Ishikawa (cell line): ENCODE measurements at regions not wholly inside any gene's neighbourhood (a gene's known extent, or its start where the extent isn't known, plus 50 kb on each side); places are given as distances from the start of the nearest gene placed in this dataset.

Source experiments
- CEBPB ChIP-seq: IDR thresholded peaks from 2 replicates; pipeline ENCODE4 v1.6.1; 2012
- CREB1 ChIP-seq: IDR thresholded peaks from 2 replicates; pipeline ENCODE4 v1.6.1; 2012; ENCODE audit warnings: low read depth
- EGR1 ChIP-seq: IDR thresholded peaks from 2 replicates; pipeline ENCODE4 v1.6.1; 2012
- EP300 ChIP-seq: IDR thresholded peaks from 2 replicates; pipeline ENCODE4 v1.6.1; 2012; ENCODE audit warnings: borderline replicate concordance
- FOXM1 ChIP-seq: IDR thresholded peaks from 2 replicates; pipeline ENCODE4 v1.6.1; 2012; ENCODE audit warnings: low read depth, borderline replicate concordance
- NFIC ChIP-seq: IDR thresholded peaks from 2 replicates; pipeline ENCODE4 v1.6.1; 2012
- RAD21 ChIP-seq: IDR thresholded peaks from 2 replicates; pipeline ENCODE4 v1.6.1; 2012; ENCODE audit warnings: low read depth
- TAF1 ChIP-seq: IDR thresholded peaks from 2 replicates; pipeline ENCODE4 v1.6.1; 2012; ENCODE audit warnings: low read depth, mild to moderate bottlenecking
- TCF12 ChIP-seq: IDR thresholded peaks from 2 replicates; pipeline ENCODE4 v1.6.1; 2012; ENCODE audit warnings: low read depth
- TEAD4 ChIP-seq: IDR thresholded peaks from 2 replicates; pipeline ENCODE4 v1.6.1; 2012
- USF1 ChIP-seq: IDR thresholded peaks from 2 replicates; pipeline ENCODE4 v1.6.1; 2012
- YY1 ChIP-seq: IDR thresholded peaks from 2 replicates; pipeline ENCODE4 v1.6.1; 2012; ENCODE audit warnings: low read depth
- ZBTB7A ChIP-seq: IDR thresholded peaks from 2 replicates; pipeline ENCODE4 v1.6.1; 2012; ENCODE audit warnings: low read depth
- TF ChIP-seq, protein P1 (sequence below): IDR thresholded peaks from 2 replicates; pipeline ENCODE4 v1.6.1; 2012
- TF ChIP-seq, protein P2 (sequence below): IDR thresholded peaks from 2 replicates; pipeline ENCODE4 v1.6.1; 2012; ENCODE audit warnings: low read depth, mild to moderate bottlenecking

DNA sequence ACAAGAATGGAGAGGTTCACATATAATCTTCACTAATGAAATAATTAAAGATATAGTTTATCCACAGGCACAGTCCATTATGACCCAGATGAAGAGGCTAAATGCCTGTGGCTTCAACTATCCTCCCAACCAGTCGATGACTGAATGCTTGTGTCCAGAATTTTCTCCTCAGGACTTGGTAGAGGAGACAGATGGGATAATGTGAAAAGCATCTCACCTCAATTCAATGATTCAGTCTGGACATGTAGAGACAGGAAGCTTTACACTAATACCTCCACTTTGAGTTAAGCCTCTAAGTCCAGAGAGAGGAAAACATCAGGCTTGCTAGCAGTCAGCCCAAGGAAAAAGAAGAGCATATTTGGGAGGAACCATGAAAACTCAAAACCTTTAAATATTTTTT lies 59.1 kb upstream of the COL1A2 start:
- no peak for TF ChIP-seq EP300
- TF ChIP-seq YY1 = no peak
- TF ChIP-seq, protein P1, sequence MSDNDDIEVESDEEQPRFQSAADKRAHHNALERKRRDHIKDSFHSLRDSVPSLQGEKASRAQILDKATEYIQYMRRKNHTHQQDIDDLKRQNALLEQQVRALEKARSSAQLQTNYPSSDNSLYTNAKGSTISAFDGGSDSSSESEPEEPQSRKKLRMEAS = no peak
- no peak for TF ChIP-seq EGR1

- no peak for TF ChIP-seq YY1
- no peak for TF ChIP-seq TAF1
- TF ChIP-seq CREB1 = no peak
- TF ChIP-seq, protein P1 = no peak
- no peak for TF ChIP-seq ZBTB7A
- no peak for TF ChIP-seq RAD21
- no peak for TF ChIP-seq EP300
- TF ChIP-seq USF1 = no peak
- TF ChIP-seq TCF12 = no peak
- no peak for TF ChIP-seq EGR1
- no peak for TF ChIP-seq CEBPB
- no peak for TF ChIP-seq FOXM1
- no peak for TF ChIP-seq NFIC
Measured at GRCh38 chr7:94336009-94336408, 58.7 kb upstream of the COL1A2 start.

GRCh38 chr7:94338921-94339371 lies 55.7 kb upstream of the COL1A2 start:
- no peak for TF ChIP-seq EP300
- no peak for TF ChIP-seq USF1
- no peak for TF ChIP-seq TAF1
- no peak for TF ChIP-seq CEBPB
- no peak for TF ChIP-seq RAD21
- TF ChIP-seq, protein P2, sequence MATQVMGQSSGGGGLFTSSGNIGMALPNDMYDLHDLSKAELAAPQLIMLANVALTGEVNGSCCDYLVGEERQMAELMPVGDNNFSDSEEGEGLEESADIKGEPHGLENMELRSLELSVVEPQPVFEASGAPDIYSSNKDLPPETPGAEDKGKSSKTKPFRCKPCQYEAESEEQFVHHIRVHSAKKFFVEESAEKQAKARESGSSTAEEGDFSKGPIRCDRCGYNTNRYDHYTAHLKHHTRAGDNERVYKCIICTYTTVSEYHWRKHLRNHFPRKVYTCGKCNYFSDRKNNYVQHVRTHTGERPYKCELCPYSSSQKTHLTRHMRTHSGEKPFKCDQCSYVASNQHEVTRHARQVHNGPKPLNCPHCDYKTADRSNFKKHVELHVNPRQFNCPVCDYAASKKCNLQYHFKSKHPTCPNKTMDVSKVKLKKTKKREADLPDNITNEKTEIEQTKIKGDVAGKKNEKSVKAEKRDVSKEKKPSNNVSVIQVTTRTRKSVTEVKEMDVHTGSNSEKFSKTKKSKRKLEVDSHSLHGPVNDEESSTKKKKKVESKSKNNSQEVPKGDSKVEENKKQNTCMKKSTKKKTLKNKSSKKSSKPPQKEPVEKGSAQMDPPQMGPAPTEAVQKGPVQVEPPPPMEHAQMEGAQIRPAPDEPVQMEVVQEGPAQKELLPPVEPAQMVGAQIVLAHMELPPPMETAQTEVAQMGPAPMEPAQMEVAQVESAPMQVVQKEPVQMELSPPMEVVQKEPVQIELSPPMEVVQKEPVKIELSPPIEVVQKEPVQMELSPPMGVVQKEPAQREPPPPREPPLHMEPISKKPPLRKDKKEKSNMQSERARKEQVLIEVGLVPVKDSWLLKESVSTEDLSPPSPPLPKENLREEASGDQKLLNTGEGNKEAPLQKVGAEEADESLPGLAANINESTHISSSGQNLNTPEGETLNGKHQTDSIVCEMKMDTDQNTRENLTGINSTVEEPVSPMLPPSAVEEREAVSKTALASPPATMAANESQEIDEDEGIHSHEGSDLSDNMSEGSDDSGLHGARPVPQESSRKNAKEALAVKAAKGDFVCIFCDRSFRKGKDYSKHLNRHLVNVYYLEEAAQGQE = no peak
- TF ChIP-seq NFIC = no peak
- no peak for TF ChIP-seq EGR1
- TF ChIP-seq ZBTB7A = no peak
- no peak for TF ChIP-seq TCF12
- TF ChIP-seq, protein P1 = no peak
- no peak for TF ChIP-seq YY1
- TF ChIP-seq FOXM1 = no peak
- no peak for TF ChIP-seq TEAD4
- TF ChIP-seq CREB1 = no peak

DNA sequence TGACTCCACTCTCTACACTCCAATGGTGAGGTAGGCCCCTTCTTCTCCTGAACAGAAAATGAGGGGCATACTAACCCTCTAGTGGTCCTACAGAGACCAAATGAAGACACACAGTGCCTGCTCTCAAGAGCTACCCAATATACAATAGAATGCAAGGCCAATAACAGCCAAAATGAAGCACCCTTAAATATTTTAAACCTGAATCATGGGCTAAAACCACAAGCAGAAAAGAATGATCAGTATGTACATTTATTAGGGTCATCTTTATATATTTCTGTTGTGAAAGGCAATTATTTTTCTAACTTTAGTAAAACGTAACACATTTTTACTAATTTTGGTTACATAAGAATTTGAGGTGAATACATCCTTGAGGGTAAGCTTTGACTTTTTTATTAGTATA lies 49.9 kb upstream of the COL1A2 start:
- TF ChIP-seq NFIC = no peak
- TF ChIP-seq TAF1 = no peak
- TF ChIP-seq, protein P2 = no peak
